GM12865 (cell line): ENCODE measurements at regions not wholly inside any gene's neighbourhood (a gene's known extent, or its start where the extent isn't known, plus 50 kb on each side); places are given as distances from the start of the nearest gene placed in this dataset.

Source experiments
- DNase-seq: peaks from one replicate; pipeline ENCODE4 v3.0.0; 2010; ENCODE audit warnings: low read depth
- H3K4me3 ChIP-seq: 2 replicates; pipeline ENCODE4 v1.5.1; 2011; ENCODE audit warnings: mild to moderate bottlenecking, low read depth, low read length, control low read depth
- TF ChIP-seq, protein P1 (sequence below): IDR thresholded peaks from 2 replicates; pipeline ENCODE4 v1.5.1; 2011; ENCODE audit warnings: low read length, control low read depth, low read depth, inconsistent platforms; ENCODE audit not compliant: insufficient read depth; ENCODE audit errors: missing control alignments

DNA sequence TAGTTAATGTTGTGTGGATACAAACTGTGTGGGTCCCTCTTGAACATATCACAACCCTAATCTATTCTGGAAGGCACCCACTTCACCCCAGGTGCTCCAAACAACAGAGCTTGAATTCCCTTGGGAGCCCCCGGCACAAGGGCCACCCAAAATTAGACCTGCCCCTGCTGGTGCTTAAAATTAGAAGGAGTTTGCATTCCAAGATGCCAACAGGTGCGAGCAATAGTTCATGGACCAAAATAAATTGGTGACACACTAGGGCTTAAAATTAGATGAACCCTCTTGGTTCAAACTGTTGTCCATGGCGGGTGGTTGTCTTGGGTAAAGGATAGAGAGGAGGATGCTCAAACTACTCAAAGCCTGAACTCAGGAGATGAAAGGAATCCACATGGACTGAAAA lies 291.5 kb downstream of the MN1 start:
- no peak overlapping the region for H3K4me3 ChIP-seq
- DNase-seq, result no peak
- TF ChIP-seq, protein P1, sequence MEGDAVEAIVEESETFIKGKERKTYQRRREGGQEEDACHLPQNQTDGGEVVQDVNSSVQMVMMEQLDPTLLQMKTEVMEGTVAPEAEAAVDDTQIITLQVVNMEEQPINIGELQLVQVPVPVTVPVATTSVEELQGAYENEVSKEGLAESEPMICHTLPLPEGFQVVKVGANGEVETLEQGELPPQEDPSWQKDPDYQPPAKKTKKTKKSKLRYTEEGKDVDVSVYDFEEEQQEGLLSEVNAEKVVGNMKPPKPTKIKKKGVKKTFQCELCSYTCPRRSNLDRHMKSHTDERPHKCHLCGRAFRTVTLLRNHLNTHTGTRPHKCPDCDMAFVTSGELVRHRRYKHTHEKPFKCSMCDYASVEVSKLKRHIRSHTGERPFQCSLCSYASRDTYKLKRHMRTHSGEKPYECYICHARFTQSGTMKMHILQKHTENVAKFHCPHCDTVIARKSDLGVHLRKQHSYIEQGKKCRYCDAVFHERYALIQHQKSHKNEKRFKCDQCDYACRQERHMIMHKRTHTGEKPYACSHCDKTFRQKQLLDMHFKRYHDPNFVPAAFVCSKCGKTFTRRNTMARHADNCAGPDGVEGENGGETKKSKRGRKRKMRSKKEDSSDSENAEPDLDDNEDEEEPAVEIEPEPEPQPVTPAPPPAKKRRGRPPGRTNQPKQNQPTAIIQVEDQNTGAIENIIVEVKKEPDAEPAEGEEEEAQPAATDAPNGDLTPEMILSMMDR, result no peak

DNA sequence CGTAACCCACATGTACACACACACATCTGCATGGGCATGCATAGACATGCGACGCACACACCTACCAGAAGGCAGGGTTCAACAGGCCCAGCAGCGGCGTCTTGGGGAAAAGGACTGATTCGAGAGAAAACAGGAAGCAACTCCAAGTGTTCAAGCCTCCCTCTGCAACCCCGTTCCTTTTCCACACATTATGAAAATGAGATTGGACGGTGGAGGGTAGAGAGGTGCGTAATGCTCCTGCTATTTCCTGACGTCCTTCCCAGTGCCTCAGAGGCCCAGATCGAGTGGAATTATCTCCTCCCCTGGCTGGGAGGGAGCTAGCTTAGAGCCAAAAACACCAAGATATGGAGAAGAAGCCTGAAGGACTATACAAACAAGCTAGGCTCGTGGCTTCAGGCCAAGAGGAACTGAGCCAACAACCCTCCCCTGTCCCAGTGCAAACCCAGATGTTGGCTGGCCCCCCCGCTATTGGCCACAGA lies 289.2 kb downstream of the MN1 start:
- TF ChIP-seq, protein P1, result no peak
- H3K4me3 ChIP-seq, result no peak overlapping the region
- no peak for DNase-seq

DNA sequence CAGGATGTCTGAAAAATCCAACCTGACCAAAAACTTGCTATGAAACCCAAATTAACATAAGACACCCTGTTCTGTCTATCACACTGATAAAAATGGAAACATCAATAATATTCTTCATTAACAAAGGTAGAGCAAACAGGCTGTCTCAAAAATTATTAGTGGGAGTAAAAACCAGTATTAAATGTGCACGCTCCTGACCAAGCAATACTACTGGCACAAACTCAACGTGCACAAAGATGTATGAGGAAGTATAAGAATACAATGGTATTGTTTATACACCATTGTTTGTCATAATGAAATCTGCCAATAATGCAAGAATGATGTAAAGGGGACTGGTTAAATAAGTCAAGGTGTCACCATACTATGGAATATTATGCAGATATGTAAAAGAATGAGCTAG lies 288.5 kb downstream of the MN1 start:
- no peak overlapping the region for H3K4me3 ChIP-seq
- TF ChIP-seq, protein P1, result no peak
- DNase-seq, result no peak

DNA sequence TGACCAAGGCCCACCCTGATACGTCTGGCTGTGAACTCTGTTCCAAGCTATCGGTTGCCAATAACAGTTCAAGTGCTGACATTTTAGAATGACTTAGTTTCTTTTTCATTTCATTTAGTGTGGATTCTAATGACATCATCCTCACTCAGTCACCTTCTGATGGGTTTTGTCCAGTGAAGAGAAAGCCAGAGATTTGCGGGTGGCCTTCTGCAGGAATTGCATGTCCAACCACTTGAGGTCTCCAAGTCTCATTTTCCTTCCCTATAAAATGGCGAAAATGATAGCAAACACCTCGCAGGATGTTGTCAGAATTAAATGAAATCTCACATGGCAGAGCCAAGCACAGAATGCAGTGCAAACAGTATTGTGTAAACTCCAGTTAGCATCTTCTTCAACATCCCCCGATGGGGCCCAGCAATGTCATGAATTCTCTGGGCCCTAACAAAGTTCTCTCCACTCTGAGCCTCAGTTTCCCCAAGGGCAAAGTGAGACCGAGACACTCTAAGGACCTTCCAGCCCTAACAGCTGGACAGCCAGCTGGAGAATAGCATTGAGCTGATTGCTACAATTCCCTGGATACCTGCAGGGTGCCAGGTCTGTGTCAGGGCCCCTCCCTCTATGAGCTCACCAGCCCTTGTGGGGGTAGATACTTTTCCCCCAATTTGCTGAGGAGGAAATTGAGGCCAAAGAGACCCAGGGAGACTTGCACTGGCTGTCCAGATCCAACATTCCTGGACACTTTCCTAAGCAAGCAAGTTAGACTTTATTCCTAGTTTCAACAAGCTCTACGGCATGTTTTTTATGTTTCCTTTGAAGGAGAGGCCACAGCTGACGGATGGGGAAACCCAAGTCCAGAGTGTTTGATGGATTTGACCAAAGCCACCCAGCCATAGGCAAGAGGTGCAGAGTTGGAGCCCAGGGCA lies 286.7 kb downstream of the MN1 start:
- H3K4me3 ChIP-seq, result no peak overlapping the region
- DNase-seq, result no peak
- TF ChIP-seq, protein P1, result no peak

DNA sequence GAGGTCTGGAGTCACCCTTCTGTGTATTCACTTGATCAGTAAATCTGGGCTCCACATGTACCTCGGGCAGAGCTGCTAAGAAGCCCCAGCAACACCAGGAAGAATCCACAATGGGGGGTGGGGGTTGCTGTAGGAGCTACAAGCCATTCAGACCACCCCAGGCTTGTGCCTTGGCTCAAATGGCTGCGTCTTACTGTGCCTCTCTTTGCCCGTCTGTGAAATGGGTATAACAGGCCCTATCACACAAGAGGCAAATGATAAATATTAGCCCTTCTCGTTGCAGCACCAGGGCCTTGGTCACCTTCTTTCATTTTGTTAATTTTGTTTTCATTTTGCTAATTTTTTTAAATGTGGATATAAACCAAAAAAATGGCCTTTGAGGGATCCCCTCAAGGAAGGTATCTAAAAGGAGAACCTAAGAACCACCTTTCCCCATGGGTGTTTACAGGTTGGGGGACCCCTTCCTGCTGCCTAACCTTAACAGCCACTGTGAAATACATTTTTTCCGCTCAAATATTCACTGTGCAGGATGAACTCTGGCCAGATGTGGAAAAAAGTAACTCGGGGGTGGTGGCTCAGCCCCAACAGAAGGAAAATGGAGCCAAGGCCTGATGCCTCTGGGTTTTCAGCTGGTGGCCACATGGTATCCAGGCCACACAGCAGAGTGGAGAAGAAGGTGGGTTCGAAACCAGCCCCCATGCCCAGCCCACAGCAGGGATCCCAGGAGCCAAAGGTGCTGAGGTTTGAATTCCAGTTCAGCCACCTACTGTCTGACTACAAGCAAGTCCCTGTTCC lies 284.0 kb downstream of the MN1 start:
- TF ChIP-seq, protein P1, result no peak
- no peak for DNase-seq
- no peak overlapping the region for H3K4me3 ChIP-seq

DNA sequence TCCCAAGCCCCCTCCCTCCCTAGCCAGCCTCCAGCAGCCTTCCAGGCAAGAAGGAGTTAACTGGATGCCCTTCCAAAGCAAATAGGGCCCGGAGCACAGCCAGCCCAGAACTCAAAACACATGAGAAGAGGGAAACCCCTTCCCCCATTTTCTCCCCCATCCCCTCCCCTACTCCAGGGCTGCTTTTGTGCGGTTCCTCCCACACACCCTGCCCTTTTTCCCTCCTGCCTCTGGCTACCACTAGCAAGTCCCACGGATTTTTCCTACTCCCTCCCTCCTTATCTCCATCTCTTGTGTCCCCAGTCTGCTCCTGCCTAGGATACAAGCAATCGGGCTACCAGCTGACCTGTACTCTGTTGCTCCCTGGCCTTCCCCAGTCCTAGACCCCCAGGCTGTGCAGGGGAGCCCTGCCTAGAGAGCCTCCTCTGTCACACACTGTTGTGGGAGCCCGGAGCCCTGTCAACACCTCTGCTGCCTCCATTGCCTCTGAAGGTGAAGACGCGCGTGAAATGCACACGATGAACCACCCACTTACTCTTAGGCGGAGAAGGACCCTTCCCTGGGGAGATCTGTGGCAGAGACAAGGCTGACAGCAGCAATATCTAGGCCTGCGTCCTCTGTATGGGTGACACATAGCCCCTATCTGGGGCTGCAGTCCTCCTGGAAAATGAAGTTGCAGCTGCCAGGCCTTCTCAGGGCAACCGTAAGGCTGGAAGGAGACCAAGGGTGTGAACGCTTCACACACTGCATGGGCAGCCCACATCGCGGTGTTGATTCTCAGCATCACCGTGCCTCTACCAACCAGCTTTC lies 282.8 kb downstream of the MN1 start:
- no peak overlapping the region for H3K4me3 ChIP-seq
- TF ChIP-seq, protein P1, result no peak
- DNase-seq, result no peak
